Glutamatergic neuron (in vitro differentiated cells): ENCODE measurements at regions not wholly inside any gene's neighbourhood (a gene's known extent, or its start where the extent isn't known, plus 50 kb on each side); places are given as distances from the start of the nearest gene placed in this dataset.
A peak's percentile ranks its signal among the peaks of the same experiment; 100 is the strongest.

Experiments
- DNase-seq: peaks from one replicate; pipeline ENCODE4 v3.0.0; 2022
- H3K27ac Mint-ChIP-seq: one replicate; pipeline ENCODE4 v1.8.0; 2020; ENCODE audit warnings: mild to moderate bottlenecking, mixed read lengths, inconsistent platforms; ENCODE audit not compliant: unreplicated experiment
- H3K27me3 Mint-ChIP-seq: one replicate; pipeline ENCODE4 v1.8.0; 2020; ENCODE audit warnings: mild to moderate bottlenecking, moderate library complexity, mixed read lengths, inconsistent platforms; ENCODE audit not compliant: unreplicated experiment
- H3K36me3 Mint-ChIP-seq: one replicate; pipeline ENCODE4 v1.8.0; 2020; ENCODE audit warnings: mild to moderate bottlenecking, mixed read lengths, inconsistent platforms; ENCODE audit not compliant: unreplicated experiment
- H3K4me1 Mint-ChIP-seq: one replicate; pipeline ENCODE4 v1.8.0; 2020; ENCODE audit warnings: mild to moderate bottlenecking, low read depth, mixed read lengths, inconsistent platforms; ENCODE audit not compliant: unreplicated experiment
- H3K4me3 Mint-ChIP-seq: one replicate; pipeline ENCODE4 v1.8.0; 2020; ENCODE audit warnings: mild to moderate bottlenecking, mixed read lengths, inconsistent platforms; ENCODE audit not compliant: unreplicated experiment
- H3K9me3 Mint-ChIP-seq: one replicate; pipeline ENCODE4 v1.8.0; 2020; ENCODE audit warnings: mild to moderate bottlenecking, moderate library complexity, mixed read lengths, inconsistent platforms; ENCODE audit not compliant: unreplicated experiment
- TF ChIP-seq, protein P1 (sequence below): fragments of 200-600 bp; sonication (generic); IDR thresholded peaks from one replicate; pipeline ENCODE4 v1.5.0; 2021; ENCODE audit not compliant: partially characterized antibody, unreplicated experiment

DNA sequence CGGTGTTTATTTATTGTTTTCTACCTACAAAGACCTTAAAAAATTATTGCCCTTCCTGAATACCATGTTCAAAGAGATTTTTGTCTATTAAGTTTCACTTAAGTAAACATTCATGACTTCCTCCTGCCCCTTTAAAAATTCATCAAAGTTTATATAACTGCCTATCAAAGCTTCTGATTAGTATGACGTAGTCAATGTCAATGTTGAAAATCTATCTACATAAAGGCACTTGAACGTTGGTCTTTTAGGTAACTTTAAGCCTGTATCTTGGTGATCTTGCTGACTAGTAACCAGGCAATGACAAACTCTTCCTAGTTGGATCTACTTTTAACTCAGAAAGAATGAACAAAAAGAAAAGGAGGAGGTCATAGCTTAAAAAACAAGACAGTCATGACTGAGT lies 97.2 kb downstream of the MAIP1 start:
- Mint-ChIP-seq H3K27ac (no peak overlapping the region), H3K4me3 (no peak overlapping the region), H3K36me3 (peaks cover 10% of the 10 kb centered on the region), H3K27me3 (peaks cover 2% of the 10 kb centered on the region), H3K4me1 (peaks cover 4% of the 10 kb centered on the region), H3K9me3 (peaks cover 4% of the 10 kb centered on the region)
- TF ChIP-seq, protein P1, sequence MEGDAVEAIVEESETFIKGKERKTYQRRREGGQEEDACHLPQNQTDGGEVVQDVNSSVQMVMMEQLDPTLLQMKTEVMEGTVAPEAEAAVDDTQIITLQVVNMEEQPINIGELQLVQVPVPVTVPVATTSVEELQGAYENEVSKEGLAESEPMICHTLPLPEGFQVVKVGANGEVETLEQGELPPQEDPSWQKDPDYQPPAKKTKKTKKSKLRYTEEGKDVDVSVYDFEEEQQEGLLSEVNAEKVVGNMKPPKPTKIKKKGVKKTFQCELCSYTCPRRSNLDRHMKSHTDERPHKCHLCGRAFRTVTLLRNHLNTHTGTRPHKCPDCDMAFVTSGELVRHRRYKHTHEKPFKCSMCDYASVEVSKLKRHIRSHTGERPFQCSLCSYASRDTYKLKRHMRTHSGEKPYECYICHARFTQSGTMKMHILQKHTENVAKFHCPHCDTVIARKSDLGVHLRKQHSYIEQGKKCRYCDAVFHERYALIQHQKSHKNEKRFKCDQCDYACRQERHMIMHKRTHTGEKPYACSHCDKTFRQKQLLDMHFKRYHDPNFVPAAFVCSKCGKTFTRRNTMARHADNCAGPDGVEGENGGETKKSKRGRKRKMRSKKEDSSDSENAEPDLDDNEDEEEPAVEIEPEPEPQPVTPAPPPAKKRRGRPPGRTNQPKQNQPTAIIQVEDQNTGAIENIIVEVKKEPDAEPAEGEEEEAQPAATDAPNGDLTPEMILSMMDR, result no peak
- no peak for DNase-seq

DNA sequence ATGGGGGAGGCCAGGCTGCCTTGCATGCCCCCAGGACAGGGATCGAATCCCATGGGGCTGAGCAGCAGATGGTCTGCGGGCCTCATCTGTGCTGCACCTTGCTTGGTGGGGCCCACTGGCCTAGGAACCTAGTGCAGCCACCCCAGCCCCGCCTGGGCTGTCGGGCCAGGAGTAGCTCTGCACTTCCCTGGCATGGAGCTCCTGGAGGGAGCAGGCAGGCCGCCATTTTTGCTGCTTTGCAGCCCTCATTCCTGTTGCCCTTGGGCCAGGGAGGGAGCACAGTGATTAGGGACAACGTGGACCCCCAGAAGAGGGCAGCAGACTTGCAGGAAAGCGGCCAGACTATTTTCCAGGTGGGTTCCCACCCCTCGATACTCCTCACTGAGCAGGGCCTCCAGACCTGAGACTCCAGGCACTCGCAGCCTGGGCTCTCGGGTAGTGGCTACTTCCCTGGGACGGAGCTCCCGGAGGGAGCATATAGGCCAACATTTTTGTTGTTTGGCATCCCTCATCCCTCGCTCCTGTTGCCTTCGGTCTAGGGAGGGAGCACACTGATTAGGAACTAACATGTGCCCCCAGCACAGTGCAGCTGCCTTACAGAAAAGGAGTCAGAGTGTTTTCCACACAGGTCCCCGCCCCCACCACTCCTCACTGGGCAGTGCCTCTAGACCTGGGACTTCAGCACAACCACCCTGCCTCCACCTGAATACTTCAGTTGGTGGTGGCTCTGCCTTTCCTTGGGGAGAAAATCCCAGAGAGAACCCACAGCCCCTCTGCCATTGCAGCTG lies 99.5 kb downstream of the MAIP1 start:
- TF ChIP-seq, protein P1, result no peak
- Mint-ChIP-seq H3K9me3 (peaks cover 6% of the 10 kb centered on the region), H3K4me1 (peaks cover 4% of the 10 kb centered on the region), H3K36me3 (peaks cover 10% of the 10 kb centered on the region), H3K27me3 (peaks cover 2% of the 10 kb centered on the region), H3K27ac (no peak overlapping the region), H3K4me3 (no peak overlapping the region)
- peak; percentile 33 for DNase-seq

- H3K4me3 Mint-ChIP-seq, result no peak overlapping the region
- peaks cover 4% of the 10 kb centered on the region for H3K4me1 Mint-ChIP-seq
- peaks cover 10% of the 10 kb centered on the region for H3K36me3 Mint-ChIP-seq
- H3K9me3 Mint-ChIP-seq, result peaks cover 6% of the 10 kb centered on the region
- H3K27me3 Mint-ChIP-seq, result peaks cover 2% of the 10 kb centered on the region
- no peak for DNase-seq
- no peak overlapping the region for H3K27ac Mint-ChIP-seq
- TF ChIP-seq, protein P1, result no peak
These were observed 100.7 kb downstream of the MAIP1 start for GRCh38 chr2:200056105-200056504.

GRCh38 chr2:200063155-200063554 lies 107.8 kb downstream of the MAIP1 start:
- DNase-seq, result no peak
- TF ChIP-seq, protein P1, result no peak
- no peaks in the 10 kb centered on the region for H3K9me3 Mint-ChIP-seq
- peaks cover 6% of the 10 kb centered on the region for H3K4me1 Mint-ChIP-seq
- no peaks in the 10 kb centered on the region for H3K36me3 Mint-ChIP-seq
- no peak overlapping the region for H3K27ac Mint-ChIP-seq
- no peaks in the 10 kb centered on the region for H3K27me3 Mint-ChIP-seq
- H3K4me3 Mint-ChIP-seq, result no peak overlapping the region

- H3K27me3 Mint-ChIP-seq, result no peaks in the 10 kb centered on the region
- TF ChIP-seq, protein P1, result no peak
- H3K4me1 Mint-ChIP-seq, result peaks cover 6% of the 10 kb centered on the region
- H3K27ac Mint-ChIP-seq, result no peak overlapping the region
- H3K36me3 Mint-ChIP-seq, result no peaks in the 10 kb centered on the region
- DNase-seq, result no peak
- no peak overlapping the region for H3K4me3 Mint-ChIP-seq
- peaks cover 2% of the 10 kb centered on the region for H3K9me3 Mint-ChIP-seq
These were observed 109.5 kb downstream of the MAIP1 start for GRCh38 chr2:200064879-200065278.
